ENCODE measurements at regions not wholly inside any gene's neighbourhood (a gene's known extent, or its start where the extent isn't known, plus 50 kb on each side); places are given as distances from the start of the nearest gene placed in this dataset.

DNA sequence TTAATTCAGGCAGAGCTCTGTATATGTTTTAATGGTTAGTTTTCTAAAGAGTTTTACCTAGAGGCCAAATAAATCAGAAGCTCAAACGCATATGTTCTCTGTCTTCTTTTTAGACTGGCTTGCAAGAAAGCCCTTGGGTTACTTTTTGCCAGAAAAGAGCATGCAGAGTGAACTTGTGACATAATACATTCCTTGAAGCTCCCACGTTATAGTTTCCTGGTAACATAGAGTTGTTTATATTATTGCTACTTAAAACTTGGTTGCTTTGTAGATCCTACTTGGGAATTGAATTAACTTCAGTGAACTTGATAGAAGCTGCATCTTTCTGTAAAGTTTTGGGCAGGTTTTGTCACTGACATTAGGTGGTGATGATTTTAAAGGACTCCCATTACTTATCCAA lies 102.9 kb downstream of the C9orf152 start:
- Histone ChIP-seq H3K27ac (peak overlapping the region; percentile 37), H3K9me3 (no peaks in the 10 kb centered on the region), H3K4me1 (peaks cover 28% of the 10 kb centered on the region), H3K36me3 (no peaks in the 10 kb centered on the region), H3K27me3 (no peaks in the 10 kb centered on the region), H3K4me3 (no peak overlapping the region)
- no peak for ATAC-seq
- intact Hi-C loops (cut with DNase I) = no loop called here
- TF ChIP-seq, protein P1, sequence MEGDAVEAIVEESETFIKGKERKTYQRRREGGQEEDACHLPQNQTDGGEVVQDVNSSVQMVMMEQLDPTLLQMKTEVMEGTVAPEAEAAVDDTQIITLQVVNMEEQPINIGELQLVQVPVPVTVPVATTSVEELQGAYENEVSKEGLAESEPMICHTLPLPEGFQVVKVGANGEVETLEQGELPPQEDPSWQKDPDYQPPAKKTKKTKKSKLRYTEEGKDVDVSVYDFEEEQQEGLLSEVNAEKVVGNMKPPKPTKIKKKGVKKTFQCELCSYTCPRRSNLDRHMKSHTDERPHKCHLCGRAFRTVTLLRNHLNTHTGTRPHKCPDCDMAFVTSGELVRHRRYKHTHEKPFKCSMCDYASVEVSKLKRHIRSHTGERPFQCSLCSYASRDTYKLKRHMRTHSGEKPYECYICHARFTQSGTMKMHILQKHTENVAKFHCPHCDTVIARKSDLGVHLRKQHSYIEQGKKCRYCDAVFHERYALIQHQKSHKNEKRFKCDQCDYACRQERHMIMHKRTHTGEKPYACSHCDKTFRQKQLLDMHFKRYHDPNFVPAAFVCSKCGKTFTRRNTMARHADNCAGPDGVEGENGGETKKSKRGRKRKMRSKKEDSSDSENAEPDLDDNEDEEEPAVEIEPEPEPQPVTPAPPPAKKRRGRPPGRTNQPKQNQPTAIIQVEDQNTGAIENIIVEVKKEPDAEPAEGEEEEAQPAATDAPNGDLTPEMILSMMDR (IDR thresholded peaks at IDR 0.05) = no peak
- DNase-seq = no peak

DNA sequence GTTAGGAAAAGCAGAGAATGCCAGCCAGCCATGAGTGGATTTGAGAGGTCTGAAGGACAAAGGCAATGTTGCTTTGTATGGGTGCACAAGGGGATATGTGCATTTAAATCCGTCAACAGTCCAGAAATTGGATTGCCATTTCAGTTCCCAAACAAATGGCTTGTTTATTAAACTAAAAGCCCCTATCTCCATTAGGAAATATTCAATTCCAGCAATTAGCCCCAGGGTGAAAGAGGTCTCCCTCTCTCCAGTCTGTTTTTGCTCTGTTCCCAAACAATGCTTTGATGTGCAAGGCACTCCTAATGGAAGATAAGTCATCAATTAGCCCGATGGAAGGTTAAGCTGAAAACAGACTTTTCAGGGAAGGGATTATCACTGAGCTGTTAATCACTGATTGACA lies 101.3 kb downstream of the C9orf152 start:
- Histone ChIP-seq H3K4me3 (no peak overlapping the region), H3K4me1 (peaks cover 33% of the 10 kb centered on the region), H3K27me3 (no peaks in the 10 kb centered on the region), H3K36me3 (no peaks in the 10 kb centered on the region), H3K9me3 (no peaks in the 10 kb centered on the region), H3K27ac (no peak overlapping the region)
- TF ChIP-seq, protein P1 (IDR thresholded peaks at IDR 0.05) = no peak
- ATAC-seq = no peak
- DNase-seq = no peak
- intact Hi-C loops (cut with DNase I) = no loop called here

DNA sequence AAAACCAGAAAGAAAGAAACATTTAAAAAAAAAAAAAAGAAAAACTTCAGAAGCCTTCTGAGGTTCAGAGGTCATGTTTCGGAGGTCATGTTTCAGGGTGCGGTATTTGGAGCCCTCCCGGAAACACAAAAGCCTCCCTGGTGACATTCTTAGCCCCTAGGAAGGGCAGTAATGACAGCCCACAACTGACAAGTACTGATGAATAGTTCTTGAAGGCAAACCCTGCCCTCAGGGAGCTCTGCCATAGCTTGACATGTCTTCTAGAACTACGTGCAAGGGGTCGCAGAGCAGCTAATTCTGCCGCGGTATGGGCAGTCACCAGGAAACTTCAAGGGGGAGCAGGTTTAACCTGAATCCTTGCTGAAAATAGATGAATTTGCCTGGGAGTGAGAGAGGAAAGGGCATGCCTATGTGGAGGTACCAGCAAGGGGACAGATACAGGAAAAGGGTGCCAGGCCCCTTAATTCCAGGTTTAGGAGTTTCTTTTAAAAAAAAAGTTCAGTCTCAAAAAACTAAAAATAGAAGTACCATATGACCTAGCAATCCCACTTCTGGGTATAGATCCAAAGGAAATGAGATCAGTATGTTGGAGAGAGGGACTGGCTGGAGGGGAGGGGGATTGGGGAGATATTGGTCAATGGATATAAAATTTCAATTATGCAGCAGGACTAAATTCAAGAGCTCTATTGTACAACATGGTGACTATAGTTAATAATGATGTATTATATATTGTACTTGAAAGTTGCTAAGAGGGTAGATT lies 98.4 kb downstream of the C9orf152 start:
- no peak overlapping the region for H3K27ac ChIP-seq

DNA sequence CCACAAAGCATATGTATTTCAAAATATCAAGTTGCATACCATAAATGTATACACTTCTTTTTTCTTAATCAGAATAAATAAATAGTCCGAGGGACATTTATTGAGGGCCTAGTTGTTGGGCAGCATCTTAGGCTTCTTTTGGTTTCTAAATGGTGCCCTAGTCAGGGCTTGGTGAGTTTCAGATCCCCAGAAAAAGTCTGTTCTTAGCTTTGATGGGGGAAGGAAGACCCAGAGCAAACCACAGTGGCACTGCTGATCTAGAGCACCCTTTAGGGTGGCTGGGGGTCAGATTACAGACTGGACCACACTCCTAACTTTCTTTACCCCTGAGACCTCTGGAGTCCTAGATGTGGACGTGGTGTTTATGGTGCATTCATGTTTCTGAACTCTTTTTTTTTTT lies 97.8 kb downstream of the C9orf152 start:
- Histone ChIP-seq H3K36me3 (no peaks in the 10 kb centered on the region), H3K27me3 (no peaks in the 10 kb centered on the region), H3K4me1 (peaks cover 26% of the 10 kb centered on the region), H3K27ac (no peak overlapping the region), H3K9me3 (no peaks in the 10 kb centered on the region), H3K4me3 (no peak overlapping the region)
- ATAC-seq = no peak
- intact Hi-C loops (cut with DNase I) = no loop called here
- TF ChIP-seq, protein P1 (IDR thresholded peaks at IDR 0.05) = no peak
- DNase-seq = no peak

More for the DNA sequence above, 98.4 kb downstream of the C9orf152 start:
- no peak for ATAC-seq
- intact Hi-C loops (cut with DNase I) = no loop called here
- TF ChIP-seq, protein P1 (IDR thresholded peaks at IDR 0.05) = no peak
- Histone ChIP-seq H3K27me3 (no peaks in the 10 kb centered on the region), H3K4me3 (no peak overlapping the region), H3K9me3 (no peaks in the 10 kb centered on the region), H3K36me3 (no peaks in the 10 kb centered on the region), H3K4me1 (peaks cover 26% of the 10 kb centered on the region)
- no peak for DNase-seq

DNA sequence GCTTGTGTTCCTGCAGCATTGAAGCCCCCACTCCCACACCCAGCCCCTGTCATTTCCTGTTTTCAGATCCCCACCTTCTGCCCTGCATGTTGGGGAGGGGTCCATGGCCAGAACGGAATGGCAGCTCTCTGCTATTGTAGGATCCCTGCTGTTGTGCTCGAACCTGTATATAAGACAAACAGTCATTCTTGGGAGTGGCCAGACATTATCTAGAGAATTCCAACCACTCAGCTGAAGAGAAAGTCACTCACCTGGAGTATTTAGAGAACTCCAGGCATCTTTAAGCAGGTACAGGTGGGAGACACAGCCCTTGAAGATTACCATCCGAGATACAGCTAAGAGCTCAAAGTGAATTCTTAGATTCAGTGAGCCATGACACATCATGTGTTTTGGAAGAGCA lies 96.1 kb downstream of the C9orf152 start:
- no peaks in the 10 kb centered on the region for H3K36me3 ChIP-seq
- intact Hi-C loops (cut with DNase I) = no loop called here
- no peaks in the 10 kb centered on the region for H3K9me3 ChIP-seq
- no peak overlapping the region for H3K4me3 ChIP-seq
- ATAC-seq (peak; percentile 63), DNase-seq (no peak)
- no peaks in the 10 kb centered on the region for H3K27me3 ChIP-seq
- peaks cover 36% of the 10 kb centered on the region for H3K4me1 ChIP-seq
- H3K27ac ChIP-seq = no peak overlapping the region
- TF ChIP-seq, protein P1 (IDR thresholded peaks at IDR 0.05) = no peak
